ENCODE measurements at regions not wholly inside any gene's neighbourhood (a gene's known extent, or its start where the extent isn't known, plus 50 kb on each side); places are given as distances from the start of the nearest gene placed in this dataset.

GRCh38 chr2:20110383-20110782, 59.0 kb upstream of the LAPTM4A start:
- Histone ChIP-seq H3K23ac (ENCODE audit: insufficient read length) (no peak overlapping the region), H3K36me3 (ENCODE audit: control insufficient read depth in 2 of 4, insufficient read depth in 4 of 4, low read length in 3 of 4) (no peaks in the 10 kb centered on the region), H3K79me2 (ENCODE audit: control insufficient read depth in 1 of 2, insufficient read depth in 2 of 2, low read length in 2 of 2) (no peaks in the 10 kb centered on the region), H3K4ac (replicated peaks; ENCODE audit: insufficient read length, low read depth, low read length) (no peak overlapping the region), H3K27me3 (replicated peaks in 1 of 4; ENCODE audit: control insufficient read depth in 3 of 4, extremely low read depth in 1 of 4, insufficient read depth in 3 of 4, low read length in 3 of 4) (peaks cover 0 to 5% (median 3%) of the 10 kb centered on the region in 4 experiments; a peak in 3 of 7 replicates), H4K8ac (ENCODE audit: extremely low read depth, insufficient read depth, low read length) (no peak overlapping the region), H3K4me1 (replicated peaks in 1 of 4; ENCODE audit: control insufficient read depth in 3 of 4, insufficient read depth in 4 of 4, low read length in 3 of 4) (peaks cover 0 to 2% (median 0%) of the 10 kb centered on the region in 4 experiments; a peak in 1 of 7 replicates), H4K91ac (replicated peaks; ENCODE audit: insufficient read length, low read length) (no peak overlapping the region), H2BK120ac (replicated peaks; ENCODE audit: low read depth, low read length) (no peak overlapping the region), H3K18ac (ENCODE audit: extremely low read depth, low read length) (no peak overlapping the region), H3K56ac (replicated peaks; ENCODE audit: insufficient read length, low read depth, low read length) (no peak overlapping the region), H3K14ac (ENCODE audit: insufficient read length) (no peak overlapping the region), H2AFZ (ENCODE audit: low read length) (no peak overlapping the region), H3K79me1 (ENCODE audit: low read depth, low read length) (no peaks in the 10 kb centered on the region), H2BK12ac (ENCODE audit: low read depth, low read length) (no peak overlapping the region), H2AK5ac (ENCODE audit: low read depth, low read length) (no peak overlapping the region), H4K20me1 (replicated peaks in 1 of 2; ENCODE audit: control insufficient read depth in 1 of 2, insufficient read depth in 2 of 2, low read length in 2 of 2) (no peaks in the 10 kb centered on the region), H2BK20ac (ENCODE audit: low read length) (no peak overlapping the region), H2BK15ac (ENCODE audit: low read length) (no peak overlapping the region), H3K9me3 (ENCODE audit: insufficient read depth in 2 of 2, low read depth in 1 of 2, low read length in 1 of 2) (no peaks in the 10 kb centered on the region), H4K5ac (ENCODE audit: insufficient read length, low read depth, low read length) (no peak overlapping the region), H3K4me3 (ENCODE audit: extremely low read depth in 1 of 4, insufficient read depth in 2 of 4, low read depth in 3 of 4, low read length in 4 of 4) (no peak overlapping the region), H3K23me2 (ENCODE audit: low read depth, low read length) (no peaks in the 10 kb centered on the region), H3K9ac (replicated peaks in 1 of 4; ENCODE audit: extremely low read depth in 1 of 4, low read depth in 3 of 4, low read length in 3 of 4) (no peak overlapping the region), H3K27ac (ENCODE audit: low read depth, low read length) (no peak overlapping the region), H2BK5ac (ENCODE audit: low read depth, low read length) (no peak overlapping the region), H3K4me2 (ENCODE audit: insufficient read depth in 1 of 2, low read depth in 2 of 2, low read length in 2 of 2) (no peak overlapping the region)
- CTCF ChIA-PET (ENCODE audit: partially characterized antibody), result interaction anchor here (0.6 to 12.8 kb wide), 9 partner anchors 10 to 184 kb away, joined by 3 to 163 read pairs (median 4); no protein-coding TSS in a partner anchor
- POLR2A ChIA-PET (ENCODE audit: partially characterized antibody), result no interaction called here
- no peak for DNase-seq (ENCODE audit: low read depth in 1 of 2, low spot score in 2 of 2)
- no peak for FAIRE-seq
- 88% methylated on average over 3 of the region's 3 CpGs; no CpG with 5 or more reads in 1 of the 2 experiments for WGBS, 2 experiments (ENCODE audit: extremely low coverage in 1 of 2, insufficient coverage in 1 of 2, insufficient read length in 1 of 2, insufficient replicate concordance in 2 of 2, low coverage in 1 of 2, low lambda C conversion rate in 2 of 2, missing lambda C conversion rate in 1 of 2)
- TF ChIP-seq TAF7 (optimal IDR thresholded peaks at IDR 0.05; ENCODE audit: borderline replicate concordance, low read depth, low read length), result no peak
- no peak for TF ChIP-seq KDM1A (IDR thresholded peaks at IDR 0.05; ENCODE audit: borderline replicate concordance, low read length)
- no peak for TF ChIP-seq SRF (IDR thresholded peaks at IDR 0.05; ENCODE audit: low read depth, low read length)
- no peak for TF ChIP-seq RAD21 (IDR thresholded peaks at IDR 0.05 in 1 of 2, conservative IDR thresholded peaks at IDR 0.05 in 1 of 2; ENCODE audit: low read depth in 2 of 2, low read length in 2 of 2)
- no peak for TF ChIP-seq SIX5 (IDR thresholded peaks at IDR 0.05; ENCODE audit: low read depth, low read length)
- no peak for TF ChIP-seq EGR1 (IDR thresholded peaks at IDR 0.05; ENCODE audit: borderline replicate concordance, low read depth, low read length)
- TF ChIP-seq CBX5 (IDR thresholded peaks at IDR 0.05; ENCODE audit: low read depth, low read length), result no peak
- no peak for TF ChIP-seq TBP (IDR thresholded peaks at IDR 0.05; ENCODE audit: low read depth, low read length)
- TF ChIP-seq PHF8 (conservative IDR thresholded peaks at IDR 0.05; ENCODE audit: low read depth, low read length), result no peak
- TF ChIP-seq HDAC2 (IDR thresholded peaks at IDR 0.05; ENCODE audit: borderline replicate concordance in 1 of 2, low read depth in 2 of 2, low read length in 2 of 2), result no peak
